Subcutaneous abdominal adipose tissue (tissue), 5 donors: ENCODE measurements at regions not wholly inside any gene's neighbourhood (a gene's known extent, or its start where the extent isn't known, plus 50 kb on each side); places are given as distances from the start of the nearest gene placed in this dataset.
A peak's percentile ranks its signal among the peaks of the same experiment; 100 is the strongest.
"Not testable (repeated sequence)": the region's sequence is repeated elsewhere in the genome, so short reads cannot be mapped to it uniquely, and the experiment has no call there.

Experiments
- H3K27ac ChIP-seq: one replicate; pipeline ENCODE4 v1.7.0; 2013; ENCODE audit warnings: low read depth, mild to moderate bottlenecking, inconsistent platforms, low read length, moderate library complexity
- H3K27me3 ChIP-seq, 5 donors: one replicate each; pipeline ENCODE4 v1.7.0; 2013; ENCODE audit warnings: low read length in 5 of 5, inconsistent platforms in 1 of 5; ENCODE audit not compliant: control insufficient read depth in 5 of 5, insufficient read depth in 4 of 5
- H3K36me3 ChIP-seq, 5 donors: one replicate each; pipeline ENCODE4 v1.7.0; 2013; ENCODE audit warnings: low read length in 5 of 5; ENCODE audit not compliant: control insufficient read depth in 5 of 5, insufficient read depth in 5 of 5
- H3K4me1 ChIP-seq, 5 donors: one replicate each; pipeline ENCODE4 v1.7.0; 2013; ENCODE audit warnings: low read length in 5 of 5, mild to moderate bottlenecking in 3 of 5, moderate library complexity in 1 of 5; ENCODE audit not compliant: control insufficient read depth in 5 of 5, insufficient read depth in 5 of 5
- H3K4me3 ChIP-seq, 5 donors: one replicate each; pipeline ENCODE4 v1.7.0; 2013; ENCODE audit warnings: low read length in 5 of 5, low read depth in 1 of 5
- H3K9ac ChIP-seq, 5 donors: one replicate each; pipeline ENCODE4 v1.7.0; 2013; ENCODE audit warnings: low read length in 5 of 5, mild to moderate bottlenecking in 4 of 5, moderate library complexity in 3 of 5
- H3K9me3 ChIP-seq, 5 donors: one replicate each; pipeline ENCODE4 v1.7.0; 2013; ENCODE audit warnings: low read length in 5 of 5; ENCODE audit not compliant: control insufficient read depth in 5 of 5
- donor health status: healthy.
- donor health status: healthy.
- donor health status: healthy.
- donor health status: healthy.
- donor health status: healthy.

DNA sequence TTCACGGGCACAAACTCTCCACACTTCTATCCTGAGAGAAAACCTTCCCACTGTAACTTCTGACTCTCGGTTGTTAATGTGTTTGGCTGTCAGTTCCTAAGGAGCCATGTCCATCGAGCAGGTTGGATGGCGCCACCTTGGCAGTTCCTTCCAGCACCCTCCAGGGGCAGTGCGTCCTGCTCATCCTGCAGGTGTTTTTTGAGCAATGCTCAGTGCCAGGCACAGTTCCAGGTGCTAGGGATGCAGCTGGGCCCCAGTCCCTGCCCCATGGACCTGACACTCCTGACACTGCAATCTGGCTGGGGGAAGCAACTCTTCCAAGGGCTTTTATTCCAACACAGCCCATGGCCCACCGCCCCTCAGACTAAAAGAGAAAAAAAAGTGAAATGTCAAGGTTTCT, 376.4 kb downstream of the PREX1 start:
- no peaks in the 10 kb centered on the region for H3K36me3 ChIP-seq
- no peak overlapping the region for H3K4me3 ChIP-seq
- H3K27me3 ChIP-seq: peaks cover 8 to 25% (median 17%) of the 10 kb centered on the region in 5 donors
- H3K4me1 ChIP-seq: no peaks in the 10 kb centered on the region
- peaks cover 0 to 4% (median 0%) of the 10 kb centered on the region in 5 donors for H3K9me3 ChIP-seq
- H3K9ac ChIP-seq: no peak overlapping the region
- no peak overlapping the region for H3K27ac ChIP-seq

GRCh38 chr20:48448666-48449600, 378.9 kb downstream of the PREX1 start:
- Histone ChIP-seq H3K9me3 (peaks cover 0 to 15% (median 10%) of the 10 kb centered on the region in 5 donors), H3K27me3 (peaks cover 2 to 9% (median 4%) of the 10 kb centered on the region in 5 donors), H3K4me3 (no peak overlapping the region), H3K27ac (no peak overlapping the region), H3K4me1 (no peaks in the 10 kb centered on the region), H3K36me3 (no peaks in the 10 kb centered on the region), H3K9ac (no peak overlapping the region)

DNA sequence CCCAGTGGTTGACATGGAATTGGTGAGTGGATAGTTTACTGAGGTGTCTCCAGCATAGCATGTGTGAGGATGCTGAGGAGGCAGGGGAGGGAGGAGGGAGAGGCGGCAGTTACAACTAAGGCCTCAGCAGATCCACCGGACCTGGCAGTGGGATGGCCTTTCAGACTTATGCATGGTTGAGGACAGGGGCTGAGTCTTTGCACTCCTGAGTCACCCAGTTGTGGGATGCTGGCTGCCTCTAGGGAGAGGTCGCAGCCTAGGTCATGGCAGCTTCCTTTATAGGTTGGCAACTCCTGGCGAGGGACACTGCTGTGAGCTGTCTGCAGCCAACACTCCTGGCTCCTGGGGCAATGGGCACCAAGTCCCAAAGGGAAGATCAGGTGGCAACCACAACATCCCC, 380.3 kb downstream of the PREX1 start:
- Histone ChIP-seq H3K36me3 (no peaks in the 10 kb centered on the region), H3K27ac (no peak overlapping the region), H3K4me3 (no peak overlapping the region), H3K9me3 (peaks cover 0 to 28% (median 21%) of the 10 kb centered on the region in 5 donors), H3K27me3 (peaks cover 0 to 9% (median 2%) of the 10 kb centered on the region in 5 donors), H3K4me1 (no peaks in the 10 kb centered on the region), H3K9ac (no peak overlapping the region)

GRCh38 chr20:48445827-48446226, 382.0 kb downstream of the PREX1 start:
- H3K4me1 ChIP-seq: no peaks in the 10 kb centered on the region

GRCh38 chr20:48444249-48444648, 383.6 kb downstream of the PREX1 start:
- no peaks in the 10 kb centered on the region for H3K36me3 ChIP-seq
- no peak overlapping the region for H3K27ac ChIP-seq
- no peak overlapping the region for H3K9ac ChIP-seq
- peak overlapping the region in 1 of 5 donors; percentile 13 for H3K4me3 ChIP-seq
- no peaks in the 10 kb centered on the region for H3K4me1 ChIP-seq
- H3K9me3 ChIP-seq: peaks cover 0 to 28% (median 21%) of the 10 kb centered on the region in 5 donors
- peaks cover 3 to 13% (median 9%) of the 10 kb centered on the region in 5 donors for H3K27me3 ChIP-seq

More at GRCh38 chr20:48445827-48446226, 382.0 kb downstream of the PREX1 start:
- Histone ChIP-seq H3K27me3 (peaks cover 0 to 9% (median under 1%) of the 10 kb centered on the region in 5 donors), H3K9me3 (peaks cover 0 to 28% (median 21%) of the 10 kb centered on the region in 5 donors), H3K9ac (no peak overlapping the region), H3K27ac (no peak overlapping the region), H3K4me3 (no peak overlapping the region), H3K36me3 (no peaks in the 10 kb centered on the region)

- no peak overlapping the region for H3K4me3 ChIP-seq
These were observed 386.9 kb downstream of the PREX1 start for GRCh38 chr20:48440916-48441315.

DNA sequence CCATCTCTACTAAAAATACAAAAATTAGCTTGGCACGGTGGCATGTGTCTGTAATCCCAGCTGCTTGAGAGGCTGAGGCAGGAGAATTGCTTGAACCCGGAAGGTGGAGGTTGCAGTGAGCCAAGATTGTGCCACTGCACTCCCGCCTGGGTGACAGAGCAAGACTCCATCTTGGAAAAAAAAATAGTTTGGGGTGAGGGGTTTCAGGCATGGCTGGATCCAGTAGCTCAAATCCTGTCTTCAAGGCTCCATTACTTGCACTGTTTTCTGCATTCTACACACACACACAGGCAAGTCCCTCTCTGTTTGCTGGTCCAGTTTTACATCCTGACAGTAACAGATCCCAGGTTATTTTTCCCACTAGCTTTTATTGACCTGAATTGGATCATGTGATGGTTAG, 387.5 kb downstream of the PREX1 start:
- Histone ChIP-seq H3K27me3 (peaks cover 0 to 13% (median 5%) of the 10 kb centered on the region in 5 donors), H3K9me3 (peaks cover 0 to 27% (median 22%) of the 10 kb centered on the region in 5 donors)
- not testable (repeated sequence) for H3K9ac ChIP-seq, H3K27ac ChIP-seq, H3K4me3 ChIP-seq, H3K36me3 ChIP-seq, H3K4me1 ChIP-seq

More at GRCh38 chr20:48440916-48441315, 386.9 kb downstream of the PREX1 start:
- no peak overlapping the region for H3K27ac ChIP-seq
- H3K36me3 ChIP-seq: no peaks in the 10 kb centered on the region
- H3K9ac ChIP-seq: no peak overlapping the region
- no peaks in the 10 kb centered on the region for H3K4me1 ChIP-seq
- H3K27me3 ChIP-seq: peaks cover 0 to 13% (median 5%) of the 10 kb centered on the region in 5 donors
- H3K9me3 ChIP-seq: peaks cover 0 to 33% (median 22%) of the 10 kb centered on the region in 5 donors

DNA sequence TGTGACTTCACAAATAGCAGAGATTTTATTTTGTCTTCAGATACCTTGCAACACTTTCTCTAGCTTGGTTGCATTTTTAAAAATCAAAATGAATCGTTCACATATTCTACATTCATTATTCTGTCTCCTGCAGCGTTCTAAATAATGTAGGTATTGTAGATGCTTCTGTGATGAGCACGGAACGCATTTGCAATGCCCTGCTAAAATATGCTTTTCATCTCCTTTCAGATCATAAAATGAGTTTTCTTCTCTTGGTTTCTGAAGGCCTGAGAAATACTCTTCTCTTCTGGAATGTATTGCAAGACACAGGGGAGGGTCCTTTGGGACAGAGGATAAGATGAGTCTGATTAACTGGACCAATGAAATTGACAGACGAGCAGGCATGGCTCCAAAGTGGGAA, 390.7 kb downstream of the PREX1 start:
- no peaks in the 10 kb centered on the region for H3K36me3 ChIP-seq
- H3K4me1 ChIP-seq: no peaks in the 10 kb centered on the region
- no peak overlapping the region for H3K27ac ChIP-seq
- peaks cover 0 to 5% (median 4%) of the 10 kb centered on the region in 5 donors for H3K9me3 ChIP-seq
- no peak overlapping the region for H3K4me3 ChIP-seq
- no peak overlapping the region for H3K9ac ChIP-seq
- H3K27me3 ChIP-seq: peaks cover 4 to 15% (median 8%) of the 10 kb centered on the region in 5 donors

DNA sequence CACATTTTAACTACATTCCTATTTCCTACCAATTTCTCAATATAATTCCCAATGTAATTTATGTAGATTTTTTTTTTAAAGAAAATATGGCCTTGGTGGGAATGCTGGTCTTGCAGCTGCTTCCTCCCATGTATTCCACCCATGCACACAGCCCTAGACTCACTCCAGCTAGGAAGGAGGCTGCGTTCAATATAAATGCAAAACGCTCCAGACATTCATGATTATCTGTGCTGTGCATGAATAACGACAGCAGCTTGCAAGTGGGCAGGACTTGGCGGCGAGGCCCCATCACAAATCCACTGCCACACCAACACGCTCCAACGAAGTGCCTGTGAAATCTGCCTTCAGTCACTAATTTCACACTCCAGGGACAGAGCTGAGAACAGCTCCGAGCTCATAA, 391.2 kb downstream of the PREX1 start:
- peaks cover 4 to 15% (median 8%) of the 10 kb centered on the region in 5 donors for H3K27me3 ChIP-seq
- H3K9me3 ChIP-seq, H3K27ac ChIP-seq, H3K36me3 ChIP-seq, H3K9ac ChIP-seq, H3K4me1 ChIP-seq, H3K4me3 ChIP-seq: not testable (repeated sequence)

DNA sequence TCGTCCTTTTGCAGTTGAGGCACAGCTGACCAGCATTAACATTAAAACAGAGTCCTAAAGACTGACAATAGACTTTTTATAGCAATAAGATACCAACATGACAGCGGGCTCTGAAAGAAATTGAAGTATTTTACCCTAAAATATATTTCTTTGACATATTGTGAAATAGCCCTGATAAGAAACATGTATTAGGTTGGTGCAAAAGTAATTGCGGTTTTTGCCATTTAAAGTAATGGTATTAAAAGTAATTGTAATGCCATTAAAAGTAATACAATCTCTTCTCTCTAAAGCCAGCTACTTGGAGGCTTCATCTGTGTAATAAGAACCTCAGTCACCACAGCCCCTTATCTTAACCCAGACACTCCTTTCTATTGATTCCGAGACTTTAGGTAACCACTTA, 394.6 kb downstream of the PREX1 start:
- Histone ChIP-seq H3K27me3 (peaks cover 0 to 12% (median 4%) of the 10 kb centered on the region in 5 donors), H3K36me3 (no peaks in the 10 kb centered on the region), H3K9me3 (peaks cover 0 to 5% (median 2%) of the 10 kb centered on the region in 5 donors), H3K27ac (no peak overlapping the region), H3K4me3 (no peak overlapping the region), H3K4me1 (no peaks in the 10 kb centered on the region), H3K9ac (no peak overlapping the region)
